ENCODE measurements at regions not wholly inside any gene's neighbourhood (a gene's known extent, or its start where the extent isn't known, plus 50 kb on each side); places are given as distances from the start of the nearest gene placed in this dataset.
"Not testable (repeated sequence)": the region's sequence is repeated elsewhere in the genome, so short reads cannot be mapped to it uniquely, and the experiment has no call there.

DNA sequence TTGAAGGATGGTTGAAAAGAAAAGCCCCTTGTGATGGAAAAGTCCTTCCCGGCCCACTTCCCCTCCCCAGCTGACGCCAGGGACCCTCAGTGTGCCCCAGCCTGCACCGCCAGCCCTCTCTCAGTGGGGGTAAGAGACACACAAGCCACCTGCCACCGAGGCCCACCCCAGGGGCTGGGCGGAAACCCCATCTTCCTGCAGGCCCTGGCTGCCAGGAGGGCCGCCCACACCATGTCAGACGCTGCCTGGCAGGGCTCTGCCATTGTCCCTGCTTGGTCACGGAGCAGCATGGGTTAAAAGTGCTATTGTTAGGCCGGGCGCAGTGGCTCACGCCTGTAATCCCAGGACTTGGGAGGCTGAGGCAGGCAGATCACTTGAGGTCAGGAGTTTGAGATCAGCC is 142.0 kb upstream of the ZNF469 start:
- peaks cover 44% of the 10 kb centered on the region for H3K4me1 ChIP-seq (ENCODE audit: insufficient read depth)
- H3K9me2 ChIP-seq (ENCODE audit: insufficient read depth); H3K9ac ChIP-seq; in situ Hi-C loops (cut with MboI); H3K27me3 ChIP-seq (replicated peaks; ENCODE audit: insufficient read depth); H3K27ac ChIP-seq; DNase-seq; H4K20me1 ChIP-seq (ENCODE audit: insufficient read depth); H3K4me2 ChIP-seq (ENCODE audit: unreplicated experiment); H3K79me2 ChIP-seq (ENCODE audit: insufficient read depth); H2AFZ ChIP-seq; H3K36me3 ChIP-seq (ENCODE audit: low read depth); H3K9me3 ChIP-seq (ENCODE audit: low read depth); H3K4me3 ChIP-seq: not testable (repeated sequence)
- H3F3A ChIP-seq (ENCODE audit: insufficient read depth), result peaks cover 39% of the 10 kb centered on the region
- WGBS, 2 experiments (ENCODE audit: low coverage in 1 of 2, low lambda C conversion rate in 2 of 2, missing lambda C conversion rate in 2 of 2), result 84 to 85% methylated on average over 9 to 11 of the region's 11 CpGs

- 92 to 94% methylated on average over 19 of the region's 19 CpGs for WGBS, 2 experiments (ENCODE audit: low coverage in 1 of 2, low lambda C conversion rate in 2 of 2, missing lambda C conversion rate in 2 of 2)
- H3K79me2 ChIP-seq (ENCODE audit: insufficient read depth); H2AFZ ChIP-seq; DNase-seq; H3K9me3 ChIP-seq (ENCODE audit: low read depth); H3K27me3 ChIP-seq (replicated peaks; ENCODE audit: insufficient read depth); H3K9me2 ChIP-seq (ENCODE audit: insufficient read depth); H4K20me1 ChIP-seq (ENCODE audit: insufficient read depth); H3K36me3 ChIP-seq (ENCODE audit: low read depth); in situ Hi-C loops (cut with MboI); H3K4me3 ChIP-seq: not testable (repeated sequence)
- Histone ChIP-seq H3K27ac (peak overlapping the region; percentile 94), H3K4me1 (ENCODE audit: insufficient read depth) (peaks cover 50% of the 10 kb centered on the region), H3K4me2 (ENCODE audit: unreplicated experiment) (peak overlapping the region; percentile 29), H3F3A (ENCODE audit: insufficient read depth) (peaks cover 47% of the 10 kb centered on the region), H3K9ac (peak overlapping the region; percentile 70)
These were observed 141.1 kb upstream of the ZNF469 start for GRCh38 chr16:88241404-88242311.

DNA sequence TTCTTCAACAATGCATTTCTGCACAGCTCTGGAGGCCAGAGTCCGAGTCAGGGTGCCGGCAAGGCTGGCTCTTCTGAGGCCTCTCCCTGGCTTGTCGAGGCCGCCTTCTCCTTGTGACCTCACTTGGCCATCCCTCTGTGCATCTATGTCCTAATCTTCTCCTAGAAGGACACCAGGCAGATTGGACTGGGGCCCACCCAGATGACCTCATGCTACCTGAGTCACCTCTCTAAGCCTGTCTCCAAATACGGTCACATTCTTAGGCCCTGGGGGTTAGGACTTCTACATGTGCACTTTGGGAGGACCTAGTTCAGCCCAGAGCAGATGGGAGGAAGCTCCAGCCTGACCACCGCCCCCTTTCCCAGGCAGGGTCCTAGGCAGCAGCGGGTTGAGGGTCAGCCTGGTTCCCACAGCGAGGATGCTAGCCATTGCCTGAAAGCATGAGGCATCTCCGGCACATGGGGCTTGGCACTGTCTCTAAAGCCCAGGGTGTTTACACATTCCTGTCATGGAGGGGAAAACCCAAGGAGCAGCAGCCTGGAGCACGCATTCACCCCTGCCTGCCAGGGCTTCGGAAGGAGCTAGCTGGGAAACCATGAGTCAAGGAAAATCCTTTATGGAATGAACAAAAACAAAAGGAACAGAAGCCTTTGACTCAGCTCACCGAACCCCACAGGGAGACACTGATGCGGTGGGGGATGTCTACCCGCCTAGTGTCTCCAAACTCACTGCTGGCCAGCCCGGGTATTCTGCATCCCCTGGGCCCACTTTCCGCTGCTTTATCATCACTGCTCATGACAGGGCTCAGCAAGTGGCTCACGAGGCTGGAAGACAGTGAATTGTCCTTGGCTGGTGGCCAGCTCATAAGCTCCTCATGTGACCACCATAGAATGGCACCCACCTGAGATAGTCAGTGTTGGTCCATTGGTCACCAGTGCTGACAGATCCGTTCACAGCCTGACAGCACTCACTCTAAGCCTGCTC is 140.2 kb upstream of the ZNF469 start:
- Histone ChIP-seq H3K4me2 (ENCODE audit: unreplicated experiment) (peak overlapping the region; percentile 62), H3K9ac (peak overlapping the region; percentile 70), H3K27ac (peak overlapping the region; percentile 94), H3K4me1 (ENCODE audit: insufficient read depth) (peaks cover 50% of the 10 kb centered on the region), H3F3A (ENCODE audit: insufficient read depth) (peaks cover 57% of the 10 kb centered on the region)
- H3K79me2 ChIP-seq (ENCODE audit: insufficient read depth); H3K4me3 ChIP-seq; H3K9me2 ChIP-seq (ENCODE audit: insufficient read depth); H3K36me3 ChIP-seq (ENCODE audit: low read depth); H3K27me3 ChIP-seq (replicated peaks; ENCODE audit: insufficient read depth); H3K9me3 ChIP-seq (ENCODE audit: low read depth); H2AFZ ChIP-seq; H4K20me1 ChIP-seq (ENCODE audit: insufficient read depth); in situ Hi-C loops (cut with MboI): not testable (repeated sequence)
- peak; percentile 90 for DNase-seq
- WGBS, 2 experiments (ENCODE audit: low coverage in 1 of 2, low lambda C conversion rate in 2 of 2, missing lambda C conversion rate in 2 of 2), result 17 to 21% methylated on average over 18 of the region's 18 CpGs

GRCh38 chr16:88243921-88244320 is 138.8 kb upstream of the ZNF469 start:
- peaks cover 51% of the 10 kb centered on the region for H3F3A ChIP-seq (ENCODE audit: insufficient read depth)
- H3K79me2 ChIP-seq (ENCODE audit: insufficient read depth); H3K9me2 ChIP-seq (ENCODE audit: insufficient read depth); H3K27me3 ChIP-seq (replicated peaks; ENCODE audit: insufficient read depth); H3K4me3 ChIP-seq; H2AFZ ChIP-seq; in situ Hi-C loops (cut with MboI); H3K36me3 ChIP-seq (ENCODE audit: low read depth); H4K20me1 ChIP-seq (ENCODE audit: insufficient read depth); H3K9ac ChIP-seq; H3K4me2 ChIP-seq (ENCODE audit: unreplicated experiment); H3K27ac ChIP-seq; H3K9me3 ChIP-seq (ENCODE audit: low read depth); DNase-seq: not testable (repeated sequence)
- WGBS, 2 experiments (ENCODE audit: low coverage in 1 of 2, low lambda C conversion rate in 2 of 2, missing lambda C conversion rate in 2 of 2), result 98 to 100% methylated on average over 3 of the region's 3 CpGs
- peaks cover 41% of the 10 kb centered on the region for H3K4me1 ChIP-seq (ENCODE audit: insufficient read depth)

Data from GM23248 (cell line).